ENCODE measurements at regions not wholly inside any gene's neighbourhood (a gene's known extent, or its start where the extent isn't known, plus 50 kb on each side); places are given as distances from the start of the nearest gene placed in this dataset.

DNA sequence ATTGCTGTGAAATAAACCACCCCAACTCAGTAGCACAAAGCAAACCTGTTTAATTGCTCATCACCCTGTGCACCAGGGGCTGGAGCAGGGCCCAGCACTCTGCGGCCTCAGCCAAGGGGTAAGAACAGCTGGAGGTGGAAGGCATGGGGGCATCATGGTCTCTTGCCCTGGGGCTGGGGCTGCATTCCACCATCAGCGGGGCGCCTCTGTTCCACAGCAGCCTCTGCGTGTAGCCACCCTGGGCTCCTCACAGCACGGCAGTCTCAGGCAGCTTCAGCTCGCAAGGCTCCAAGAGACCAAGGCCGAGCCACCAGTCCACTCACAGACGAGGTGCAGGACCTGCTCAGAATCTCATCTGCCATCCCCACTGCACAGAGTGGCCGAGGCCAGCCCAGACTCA is 630.7 kb downstream of the TBC1D22A start:
- TF ChIP-seq GATA2 (IDR thresholded peaks at IDR 0.05; ENCODE audit: low read depth, low read length), result no peak
- TF ChIP-seq GATA3 (IDR thresholded peaks at IDR 0.05; ENCODE audit: low read depth, low read length), result no peak
